Mesendoderm (in vitro differentiated cells): ENCODE measurements at regions not wholly inside any gene's neighbourhood (a gene's known extent, or its start where the extent isn't known, plus 50 kb on each side); places are given as distances from the start of the nearest gene placed in this dataset.
"Not testable (repeated sequence)": the region's sequence is repeated elsewhere in the genome, so short reads cannot be mapped to it uniquely, and the experiment has no call there.

ENCODE experiments used
- DNase-seq: peaks from one replicate; pipeline ENCODE4 v3.0.0; 2013
- H2AK5ac ChIP-seq: 2 replicates; pipeline ENCODE4 v1.6.1; 2013; ENCODE audit warnings: low read length, inconsistent platforms
- H2BK120ac ChIP-seq: 2 replicates; pipeline ENCODE4 v1.6.1; 2013; ENCODE audit warnings: low read depth, mild to moderate bottlenecking, low read length, moderate library complexity, mixed read lengths
- H2BK15ac ChIP-seq: replicated peaks from 2 replicates; pipeline ENCODE4 v1.6.1; 2013; ENCODE audit warnings: low read depth, mild to moderate bottlenecking, moderate library complexity
- H2BK5ac ChIP-seq: 2 replicates; pipeline ENCODE4 v1.6.1; 2013; ENCODE audit warnings: low read length, inconsistent platforms
- H3K18ac ChIP-seq: 2 replicates; pipeline ENCODE4 v1.6.1; 2013; ENCODE audit warnings: mild to moderate bottlenecking, low read length, mixed read lengths
- H3K23ac ChIP-seq: one replicate; pipeline ENCODE4 v1.6.1; 2013; ENCODE audit warnings: low read length
- H3K27ac ChIP-seq: 2 replicates; pipeline ENCODE4 v1.5.1; 2013; ENCODE audit warnings: low read depth, mild to moderate bottlenecking, inconsistent platforms, low read length, moderate library complexity
- H3K27me3 ChIP-seq: 2 replicates; pipeline ENCODE4 v1.6.1; 2013; ENCODE audit warnings: low read length, control low read depth, mild to moderate bottlenecking, inconsistent platforms; ENCODE audit not compliant: insufficient read depth, poor library complexity
- H3K36me3 ChIP-seq: 2 replicates; pipeline ENCODE4 v1.6.1; 2013; ENCODE audit warnings: low read length, inconsistent platforms; ENCODE audit not compliant: control insufficient read depth, insufficient read depth
- H3K4ac ChIP-seq: one replicate; pipeline ENCODE4 v1.6.1; 2013; ENCODE audit warnings: low read depth, mild to moderate bottlenecking, low read length, moderate library complexity
- H3K4me1 ChIP-seq: 2 replicates; pipeline ENCODE4 v1.6.1; 2013; ENCODE audit warnings: low read depth, low read length, inconsistent platforms; ENCODE audit not compliant: control insufficient read depth
- H3K4me2 ChIP-seq: 2 replicates; pipeline ENCODE4 v1.6.1; 2013; ENCODE audit warnings: low read length
- H3K4me3 ChIP-seq: 2 replicates; pipeline ENCODE4 v1.5.1; 2013; ENCODE audit warnings: mild to moderate bottlenecking, low read length
- H3K56ac ChIP-seq: one replicate; pipeline ENCODE4 v1.6.1; 2013; ENCODE audit warnings: low read length
- H3K79me1 ChIP-seq: 2 replicates; pipeline ENCODE4 v1.6.1; 2013; ENCODE audit warnings: low read length, inconsistent platforms
- H3K79me2 ChIP-seq: 2 replicates; pipeline ENCODE4 v1.6.1; 2013; ENCODE audit warnings: mild to moderate bottlenecking, low read length; ENCODE audit not compliant: control insufficient read depth, insufficient read depth
- H3K9ac ChIP-seq: 2 replicates; pipeline ENCODE4 v1.6.1; 2013; ENCODE audit warnings: low read length, inconsistent platforms
- H4K5ac ChIP-seq: one replicate; pipeline ENCODE4 v1.6.1; 2013; ENCODE audit warnings: low read length
- H4K8ac ChIP-seq: one replicate; pipeline ENCODE4 v1.6.1; 2013; ENCODE audit warnings: low read depth, mild to moderate bottlenecking, control low read depth, low read length, moderate library complexity
- WGBS: extraction: QIAGEN DNeasy Blood & Tissue Kit; methylation state at CpG from one replicate; pipeline ENCODE4 v1.1.7; 2013; ENCODE audit warnings: low lambda C conversion rate, missing lambda C conversion rate; ENCODE audit not compliant: insufficient coverage; ENCODE audit errors: extremely low coverage; 5-methylcytosine and 5-hydroxymethylcytosine counted together

GRCh38 chr13:86900906-86901305 is 770.3 kb upstream of the SLITRK5 start:
- H4K8ac ChIP-seq = no peak overlapping the region
- H3K4me2 ChIP-seq = no peak overlapping the region
- H2BK120ac ChIP-seq = no peak overlapping the region
- H3K27ac ChIP-seq = no peak overlapping the region
- no peaks in the 10 kb centered on the region for H3K79me1 ChIP-seq
- WGBS = no CpG with 5 or more reads among the region's 1 CpG
- DNase-seq = no peak
- no peak overlapping the region for H3K23ac ChIP-seq
- no peaks in the 10 kb centered on the region for H3K4me1 ChIP-seq
- no peak overlapping the region for H3K9ac ChIP-seq
- H2BK15ac ChIP-seq = peak overlapping the region; percentile 36
- H3K36me3 ChIP-seq = no peaks in the 10 kb centered on the region
- no peaks in the 10 kb centered on the region for H3K27me3 ChIP-seq
- no peak overlapping the region for H3K18ac ChIP-seq
- no peak overlapping the region for H4K5ac ChIP-seq
- H2AK5ac ChIP-seq = no peak overlapping the region
- H3K56ac ChIP-seq = no peak overlapping the region
- H3K4ac ChIP-seq = no peak overlapping the region
- H3K4me3 ChIP-seq = no peak overlapping the region
- no peak overlapping the region for H2BK5ac ChIP-seq
- H3K79me2 ChIP-seq = no peaks in the 10 kb centered on the region

- H4K8ac ChIP-seq = no peak overlapping the region
- no peaks in the 10 kb centered on the region for H3K36me3 ChIP-seq
- no peak overlapping the region for H3K9ac ChIP-seq
- no peaks in the 10 kb centered on the region for H3K79me2 ChIP-seq
- H2AK5ac ChIP-seq = no peak overlapping the region
- H3K18ac ChIP-seq = peak overlapping the region; percentile 51
- H3K23ac ChIP-seq = no peak overlapping the region
- H3K56ac ChIP-seq = no peak overlapping the region
- H3K27me3 ChIP-seq = no peaks in the 10 kb centered on the region
- no peak overlapping the region for H3K4ac ChIP-seq
- WGBS = no CpG with 5 or more reads among the region's 7 CpGs
- peak overlapping the region; percentile 74 for H2BK15ac ChIP-seq
- peaks cover 4% of the 10 kb centered on the region for H3K4me1 ChIP-seq
- H3K79me1 ChIP-seq = no peaks in the 10 kb centered on the region
- peak overlapping the region; percentile 56 for H2BK5ac ChIP-seq
- DNase-seq = peak; percentile 79
- no peak overlapping the region for H4K5ac ChIP-seq
- H3K4me2 ChIP-seq = no peak overlapping the region
- no peak overlapping the region for H3K4me3 ChIP-seq
- H2BK120ac ChIP-seq = no peak overlapping the region
- peak overlapping the region; percentile 69 for H3K27ac ChIP-seq
Observed at GRCh38 chr13:86906127-86906874, 764.9 kb upstream of the SLITRK5 start.

GRCh38 chr13:86907156-86907555 is 764.0 kb upstream of the SLITRK5 start:
- no peak overlapping the region for H3K4me2 ChIP-seq
- no peak overlapping the region for H4K5ac ChIP-seq
- H3K56ac ChIP-seq = no peak overlapping the region
- no peak overlapping the region for H3K18ac ChIP-seq
- no peak overlapping the region for H3K27ac ChIP-seq
- no peak overlapping the region for H2BK120ac ChIP-seq
- no peak overlapping the region for H2AK5ac ChIP-seq
- no peak overlapping the region for H3K4me3 ChIP-seq
- no peaks in the 10 kb centered on the region for H3K36me3 ChIP-seq
- H2BK15ac ChIP-seq = no peak overlapping the region
- H4K8ac ChIP-seq = no peak overlapping the region
- no peaks in the 10 kb centered on the region for H3K27me3 ChIP-seq
- peak overlapping the region; percentile 3 for H2BK5ac ChIP-seq
- H3K4ac ChIP-seq = no peak overlapping the region
- H3K9ac ChIP-seq = no peak overlapping the region
- H3K4me1 ChIP-seq = peaks cover 4% of the 10 kb centered on the region
- no peak overlapping the region for H3K23ac ChIP-seq
- H3K79me1 ChIP-seq = no peaks in the 10 kb centered on the region
- WGBS = no CpG with 5 or more reads among the region's 2 CpGs
- no peaks in the 10 kb centered on the region for H3K79me2 ChIP-seq
- no peak for DNase-seq

GRCh38 chr13:86909318-86909717 is 761.9 kb upstream of the SLITRK5 start:
- Histone ChIP-seq H3K23ac (no peak overlapping the region), H3K79me2 (no peaks in the 10 kb centered on the region), H3K4ac (peak overlapping the region; percentile 84), H2AK5ac (peak overlapping the region; percentile 17), H3K36me3 (no peaks in the 10 kb centered on the region), H4K5ac (no peak overlapping the region), H3K18ac (peak overlapping the region; percentile 91), H2BK15ac (no peak overlapping the region), H2BK120ac (peak overlapping the region; percentile 78), H3K79me1 (no peaks in the 10 kb centered on the region), H3K27me3 (no peaks in the 10 kb centered on the region), H2BK5ac (peak overlapping the region; percentile 48), H4K8ac (no peak overlapping the region), H3K4me2 (no peak overlapping the region), H3K56ac (peak overlapping the region; percentile 35), H3K4me1 (peaks cover 4% of the 10 kb centered on the region), H3K4me3 (no peak overlapping the region), H3K9ac (no peak overlapping the region), H3K27ac (no peak overlapping the region)
- DNase-seq = no peak
- WGBS = no CpG with 5 or more reads among the region's 6 CpGs

- no peak overlapping the region for H3K56ac ChIP-seq
- H3K4me1 ChIP-seq = no peaks in the 10 kb centered on the region
- H3K79me1 ChIP-seq = no peaks in the 10 kb centered on the region
- no peak overlapping the region for H3K18ac ChIP-seq
- DNase-seq = no peak
- H3K4ac ChIP-seq = no peak overlapping the region
- H4K8ac ChIP-seq = no peak overlapping the region
- H3K36me3 ChIP-seq = no peaks in the 10 kb centered on the region
- H3K79me2 ChIP-seq = no peaks in the 10 kb centered on the region
- no peak overlapping the region for H3K23ac ChIP-seq
- WGBS = no CpG with 5 or more reads among the region's 5 CpGs
- H3K4me2 ChIP-seq = no peak overlapping the region
- no peak overlapping the region for H2AK5ac ChIP-seq
- H3K27me3 ChIP-seq = no peaks in the 10 kb centered on the region
- no peak overlapping the region for H4K5ac ChIP-seq
- no peak overlapping the region for H3K27ac ChIP-seq
- H2BK120ac ChIP-seq = no peak overlapping the region
- no peak overlapping the region for H2BK5ac ChIP-seq
- H2BK15ac ChIP-seq = no peak overlapping the region
- H3K4me3 ChIP-seq = no peak overlapping the region
- no peak overlapping the region for H3K9ac ChIP-seq
Observed at GRCh38 chr13:86914757-86915156, 756.4 kb upstream of the SLITRK5 start.

GRCh38 chr13:86917438-86917837 is 753.7 kb upstream of the SLITRK5 start:
- not testable (repeated sequence) for H3K4me2 ChIP-seq, H3K4ac ChIP-seq, H3K56ac ChIP-seq, H2BK120ac ChIP-seq, H3K27me3 ChIP-seq, H4K5ac ChIP-seq, H3K4me1 ChIP-seq, H3K27ac ChIP-seq, H3K9ac ChIP-seq, H3K23ac ChIP-seq, H2AK5ac ChIP-seq, H2BK5ac ChIP-seq, H3K36me3 ChIP-seq, DNase-seq, H3K4me3 ChIP-seq, H3K79me2 ChIP-seq, H4K8ac ChIP-seq, H3K79me1 ChIP-seq
- peak overlapping the region; percentile 51 for H3K18ac ChIP-seq
- H2BK15ac ChIP-seq = peak overlapping the region; percentile 99
- no CpG with 5 or more reads among the region's 10 CpGs for WGBS
